ENCODE measurements at regions not wholly inside any gene's neighbourhood (a gene's known extent, or its start where the extent isn't known, plus 50 kb on each side); places are given as distances from the start of the nearest gene placed in this dataset.
"Not testable (repeated sequence)": the region's sequence is repeated elsewhere in the genome, so short reads cannot be mapped to it uniquely, and the experiment has no call there.

- DNase-seq, result not testable (repeated sequence)
These were observed 54.1 kb upstream of the NBPF9 start for GRCh38 chr1:149157409-149157808.

GRCh38 chr1:149158308-149158707 lies 55.0 kb upstream of the NBPF9 start:
- not testable (repeated sequence) for DNase-seq

- DNase-seq, result not testable (repeated sequence)
These were observed 59.7 kb upstream of the NBPF9 start for GRCh38 chr1:149163063-149163444.

GRCh38 chr1:149174765-149175164 lies 71.4 kb upstream of the NBPF9 start:
- peak; percentile 64 for DNase-seq

GRCh38 chr1:149175812-149176211 lies 72.5 kb upstream of the NBPF9 start:
- peak; percentile 44 for DNase-seq

- peak; percentile 80 for DNase-seq
These were observed 73.3 kb upstream of the NBPF9 start for GRCh38 chr1:149176453-149177316.

GRCh38 chr1:149190742-149191141 lies 87.4 kb upstream of the NBPF9 start:
- DNase-seq, result not testable (repeated sequence)

GRCh38 chr1:149196651-149197050 lies 93.3 kb upstream of the NBPF9 start:
- DNase-seq, result not testable (repeated sequence)

- not testable (repeated sequence) for DNase-seq
These were observed 97.2 kb upstream of the NBPF9 start for GRCh38 chr1:149200567-149200966.

- not testable (repeated sequence) for DNase-seq
These were observed 98.9 kb upstream of the NBPF9 start for GRCh38 chr1:149202283-149202682.

GRCh38 chr1:149204396-149204795 lies 101.0 kb upstream of the NBPF9 start:
- DNase-seq, result not testable (repeated sequence)

- not testable (repeated sequence) for DNase-seq
These were observed 105.5 kb upstream of the NBPF9 start for GRCh38 chr1:149208836-149209235.

- DNase-seq, result not testable (repeated sequence)
These were observed 108.5 kb upstream of the NBPF9 start for GRCh38 chr1:149211757-149212420.

GRCh38 chr1:149212946-149213345 lies 109.6 kb upstream of the NBPF9 start:
- not testable (repeated sequence) for DNase-seq

GRCh38 chr1:149213673-149214072 lies 110.3 kb upstream of the NBPF9 start:
- not testable (repeated sequence) for DNase-seq

- DNase-seq, result not testable (repeated sequence)
These were observed 115.0 kb upstream of the NBPF9 start for GRCh38 chr1:149218080-149218988.

- not testable (repeated sequence) for DNase-seq
These were observed 116.2 kb upstream of the NBPF9 start for GRCh38 chr1:149219539-149219938.

GRCh38 chr1:149220463-149221074 lies 117.2 kb upstream of the NBPF9 start:
- DNase-seq, result not testable (repeated sequence)

GRCh38 chr1:149227933-149228665 lies 124.7 kb upstream of the NBPF9 start:
- DNase-seq, result not testable (repeated sequence)

GRCh38 chr1:149228672-149229585 lies 125.6 kb upstream of the NBPF9 start:
- DNase-seq, result not testable (repeated sequence)

Data from CD4-positive, alpha-beta T cell treated with Interleukin-12 subunit alpha and Interleukin-12 subunit beta, for 1 hour (primary cell).